Activated naive CD4-positive, alpha-beta T cell treated with anti-CD3 and anti-CD28 coated beads, Interleukin-2, amount 10 ng/mL, durations not matched to agents 7 days and 5 days (primary cell): ENCODE measurements at regions not wholly inside any gene's neighbourhood (a gene's known extent, or its start where the extent isn't known, plus 50 kb on each side); places are given as distances from the start of the nearest gene placed in this dataset.

ENCODE experiments used
- CTCF ChIA-PET: fragments of 350-600 bp; sonication (Branson Sonifier 250); formaldehyde crosslinking; loops from one replicate; lab custom pipeline; 2021; ENCODE audit warnings: antibody characterized with exemption; lab: Charles Lee
- DNase-seq: peaks from one replicate; pipeline ENCODE4 v3.0.0-alpha.2; 2020
- H3K27ac Mint-ChIP-seq: one replicate; pipeline ENCODE4 v1.8.0; 2021; ENCODE audit warnings: mild to moderate bottlenecking, moderate library complexity, mixed read lengths
- H3K27me3 Mint-ChIP-seq: one replicate; pipeline ENCODE4 v1.8.0; 2021; ENCODE audit warnings: mild to moderate bottlenecking, mixed read lengths
- H3K36me3 Mint-ChIP-seq: one replicate; pipeline ENCODE4 v1.8.0; 2021; ENCODE audit warnings: mixed read lengths
- H3K4me1 Mint-ChIP-seq: one replicate; pipeline ENCODE4 v1.8.0; 2021; ENCODE audit warnings: mixed read lengths
- H3K4me3 Mint-ChIP-seq: one replicate; pipeline ENCODE4 v1.8.0; 2021; ENCODE audit warnings: mild to moderate bottlenecking, moderate library complexity, mixed read lengths
- H3K9me3 Mint-ChIP-seq: one replicate; pipeline ENCODE4 v1.8.0; 2021; ENCODE audit warnings: mixed read lengths

GRCh38 chr11:104380358-104380757 is 216.4 kb upstream of the PDGFD start:
- no peak overlapping the region for H3K27ac Mint-ChIP-seq
- DNase-seq, result no peak
- no peak overlapping the region for H3K4me3 Mint-ChIP-seq
- H3K36me3 Mint-ChIP-seq, result no peaks in the 10 kb centered on the region
- no peaks in the 10 kb centered on the region for H3K27me3 Mint-ChIP-seq
- H3K9me3 Mint-ChIP-seq, result no peaks in the 10 kb centered on the region
- no peaks in the 10 kb centered on the region for H3K4me1 Mint-ChIP-seq
- CTCF ChIA-PET, result no interaction called here

GRCh38 chr11:104372111-104372510 is 208.2 kb upstream of the PDGFD start:
- Mint-ChIP-seq H3K4me1 (no peaks in the 10 kb centered on the region), H3K36me3 (no peaks in the 10 kb centered on the region), H3K4me3 (no peak overlapping the region), H3K27ac (no peak overlapping the region), H3K9me3 (no peaks in the 10 kb centered on the region), H3K27me3 (no peaks in the 10 kb centered on the region)
- DNase-seq, result no peak
- CTCF ChIA-PET, result no interaction called here

GRCh38 chr11:104370478-104370877 is 206.5 kb upstream of the PDGFD start:
- H3K27ac Mint-ChIP-seq, result no peak overlapping the region
- DNase-seq, result no peak
- no peaks in the 10 kb centered on the region for H3K4me1 Mint-ChIP-seq
- no peaks in the 10 kb centered on the region for H3K27me3 Mint-ChIP-seq
- CTCF ChIA-PET, result no interaction called here
- H3K36me3 Mint-ChIP-seq, result no peaks in the 10 kb centered on the region
- no peaks in the 10 kb centered on the region for H3K9me3 Mint-ChIP-seq
- H3K4me3 Mint-ChIP-seq, result no peak overlapping the region

GRCh38 chr11:104369761-104370160 is 205.8 kb upstream of the PDGFD start:
- Mint-ChIP-seq H3K4me1 (no peaks in the 10 kb centered on the region), H3K27ac (no peak overlapping the region), H3K36me3 (no peaks in the 10 kb centered on the region), H3K9me3 (no peaks in the 10 kb centered on the region), H3K27me3 (no peaks in the 10 kb centered on the region), H3K4me3 (no peak overlapping the region)
- CTCF ChIA-PET, result no interaction called here
- DNase-seq, result no peak

GRCh38 chr11:104366321-104366734 is 202.4 kb upstream of the PDGFD start:
- no peak for DNase-seq
- Mint-ChIP-seq H3K27me3 (no peaks in the 10 kb centered on the region), H3K4me1 (no peaks in the 10 kb centered on the region), H3K27ac (no peak overlapping the region), H3K36me3 (no peaks in the 10 kb centered on the region), H3K4me3 (no peak overlapping the region), H3K9me3 (no peaks in the 10 kb centered on the region)
- CTCF ChIA-PET, result no interaction called here

- H3K27ac Mint-ChIP-seq, result no peak overlapping the region
- H3K4me1 Mint-ChIP-seq, result no peaks in the 10 kb centered on the region
- H3K9me3 Mint-ChIP-seq, result no peaks in the 10 kb centered on the region
- no peak for DNase-seq
- H3K27me3 Mint-ChIP-seq, result no peaks in the 10 kb centered on the region
- no peaks in the 10 kb centered on the region for H3K36me3 Mint-ChIP-seq
- CTCF ChIA-PET, result no interaction called here
- H3K4me3 Mint-ChIP-seq, result no peak overlapping the region
Observed at GRCh38 chr11:104365676-104366075, 201.7 kb upstream of the PDGFD start.

- no peaks in the 10 kb centered on the region for H3K36me3 Mint-ChIP-seq
- no peaks in the 10 kb centered on the region for H3K27me3 Mint-ChIP-seq
- CTCF ChIA-PET, result no interaction called here
- DNase-seq, result no peak
- H3K9me3 Mint-ChIP-seq, result no peaks in the 10 kb centered on the region
- H3K4me1 Mint-ChIP-seq, result no peaks in the 10 kb centered on the region
- no peak overlapping the region for H3K27ac Mint-ChIP-seq
- H3K4me3 Mint-ChIP-seq, result no peak overlapping the region
Observed at GRCh38 chr11:104361975-104362374, 198.0 kb upstream of the PDGFD start.

GRCh38 chr11:104352036-104352435 is 188.1 kb upstream of the PDGFD start:
- H3K36me3 Mint-ChIP-seq, result no peaks in the 10 kb centered on the region
- H3K4me3 Mint-ChIP-seq, result no peak overlapping the region
- no peak overlapping the region for H3K27ac Mint-ChIP-seq
- no peaks in the 10 kb centered on the region for H3K27me3 Mint-ChIP-seq
- H3K4me1 Mint-ChIP-seq, result no peaks in the 10 kb centered on the region
- CTCF ChIA-PET, result no interaction called here
- no peak for DNase-seq
- H3K9me3 Mint-ChIP-seq, result peaks cover 12% of the 10 kb centered on the region

GRCh38 chr11:104343578-104343977 is 179.6 kb upstream of the PDGFD start:
- H3K9me3 Mint-ChIP-seq, result no peaks in the 10 kb centered on the region
- H3K27me3 Mint-ChIP-seq, result no peaks in the 10 kb centered on the region
- CTCF ChIA-PET, result no interaction called here
- H3K36me3 Mint-ChIP-seq, result no peaks in the 10 kb centered on the region
- H3K4me1 Mint-ChIP-seq, result no peaks in the 10 kb centered on the region
- H3K4me3 Mint-ChIP-seq, result no peak overlapping the region
- H3K27ac Mint-ChIP-seq, result no peak overlapping the region
- no peak for DNase-seq

GRCh38 chr11:104340590-104340989 is 176.6 kb upstream of the PDGFD start:
- no peaks in the 10 kb centered on the region for H3K27me3 Mint-ChIP-seq
- no peaks in the 10 kb centered on the region for H3K4me1 Mint-ChIP-seq
- no peak overlapping the region for H3K27ac Mint-ChIP-seq
- CTCF ChIA-PET, result no interaction called here
- H3K36me3 Mint-ChIP-seq, result no peaks in the 10 kb centered on the region
- H3K9me3 Mint-ChIP-seq, result no peaks in the 10 kb centered on the region
- no peak for DNase-seq
- H3K4me3 Mint-ChIP-seq, result no peak overlapping the region

- Mint-ChIP-seq H3K27ac (no peak overlapping the region), H3K4me3 (no peak overlapping the region), H3K9me3 (no peaks in the 10 kb centered on the region), H3K27me3 (no peaks in the 10 kb centered on the region), H3K4me1 (no peaks in the 10 kb centered on the region), H3K36me3 (no peaks in the 10 kb centered on the region)
- DNase-seq, result no peak
- CTCF ChIA-PET, result no interaction called here
Observed at GRCh38 chr11:104339380-104339831, 175.5 kb upstream of the PDGFD start.

- H3K4me3 Mint-ChIP-seq, result no peak overlapping the region
- H3K27ac Mint-ChIP-seq, result no peak overlapping the region
- no peaks in the 10 kb centered on the region for H3K4me1 Mint-ChIP-seq
- no peaks in the 10 kb centered on the region for H3K27me3 Mint-ChIP-seq
- H3K9me3 Mint-ChIP-seq, result no peaks in the 10 kb centered on the region
- CTCF ChIA-PET, result no interaction called here
- no peak for DNase-seq
- no peaks in the 10 kb centered on the region for H3K36me3 Mint-ChIP-seq
Observed at GRCh38 chr11:104338186-104338585, 174.2 kb upstream of the PDGFD start.

GRCh38 chr11:104337273-104337672 is 173.3 kb upstream of the PDGFD start:
- H3K36me3 Mint-ChIP-seq, result no peaks in the 10 kb centered on the region
- H3K9me3 Mint-ChIP-seq, result no peaks in the 10 kb centered on the region
- no peak overlapping the region for H3K27ac Mint-ChIP-seq
- DNase-seq, result no peak
- CTCF ChIA-PET, result no interaction called here
- no peaks in the 10 kb centered on the region for H3K27me3 Mint-ChIP-seq
- no peaks in the 10 kb centered on the region for H3K4me1 Mint-ChIP-seq
- H3K4me3 Mint-ChIP-seq, result no peak overlapping the region

- no peaks in the 10 kb centered on the region for H3K9me3 Mint-ChIP-seq
- no peak overlapping the region for H3K27ac Mint-ChIP-seq
- no peak overlapping the region for H3K4me3 Mint-ChIP-seq
- CTCF ChIA-PET, result no interaction called here
- no peak for DNase-seq
- no peaks in the 10 kb centered on the region for H3K36me3 Mint-ChIP-seq
- H3K4me1 Mint-ChIP-seq, result no peaks in the 10 kb centered on the region
- no peaks in the 10 kb centered on the region for H3K27me3 Mint-ChIP-seq
Observed at GRCh38 chr11:104333977-104334376, 170.0 kb upstream of the PDGFD start.

GRCh38 chr11:104332110-104332509 is 168.2 kb upstream of the PDGFD start:
- Mint-ChIP-seq H3K27me3 (no peaks in the 10 kb centered on the region), H3K36me3 (no peaks in the 10 kb centered on the region), H3K27ac (no peak overlapping the region), H3K9me3 (no peaks in the 10 kb centered on the region), H3K4me3 (no peak overlapping the region), H3K4me1 (no peaks in the 10 kb centered on the region)
- DNase-seq, result no peak
- CTCF ChIA-PET, result no interaction called here

GRCh38 chr11:104329078-104329665 is 165.2 kb upstream of the PDGFD start:
- DNase-seq, result no peak
- H3K27me3 Mint-ChIP-seq, result no peaks in the 10 kb centered on the region
- CTCF ChIA-PET, result no interaction called here
- no peaks in the 10 kb centered on the region for H3K9me3 Mint-ChIP-seq
- H3K4me3 Mint-ChIP-seq, result no peak overlapping the region
- no peak overlapping the region for H3K27ac Mint-ChIP-seq
- no peaks in the 10 kb centered on the region for H3K36me3 Mint-ChIP-seq
- H3K4me1 Mint-ChIP-seq, result no peaks in the 10 kb centered on the region
